ENCODE measurements at regions not wholly inside any gene's neighbourhood (a gene's known extent, or its start where the extent isn't known, plus 50 kb on each side); places are given as distances from the start of the nearest gene placed in this dataset.

DNA sequence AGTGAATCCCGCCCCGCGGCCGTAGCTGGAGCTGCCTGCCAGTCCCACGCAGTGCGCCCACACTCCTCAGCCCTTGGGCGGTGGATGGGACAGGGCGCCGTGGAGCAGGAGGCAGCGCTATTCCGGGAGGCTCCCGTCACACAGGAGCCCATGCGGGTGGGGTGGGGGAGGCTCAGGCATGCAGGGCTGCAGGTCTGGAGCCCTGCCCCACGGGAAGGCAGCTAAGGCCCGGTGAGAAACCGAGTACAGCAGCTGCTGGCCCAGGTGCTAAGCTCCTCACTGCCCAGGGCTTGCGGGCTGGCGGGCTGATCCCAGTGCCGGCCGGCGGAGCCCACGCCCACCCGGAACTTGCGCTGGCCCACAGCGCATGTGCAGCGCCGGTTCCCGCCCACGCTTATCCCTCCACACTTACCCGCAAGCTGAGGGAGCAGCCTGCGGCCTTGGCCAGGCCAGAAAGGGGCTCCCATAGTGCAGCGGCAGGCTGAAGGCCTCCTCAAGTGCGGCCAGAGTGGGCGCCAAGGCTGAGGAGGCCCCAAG is 1152.8 kb upstream of the CELF4 start:
- no peak for TF ChIP-seq JUND (IDR thresholded peaks at IDR 0.05; ENCODE audit: low read depth)
- peak in 1 of 2 experiments; percentile 31 for DNase-seq (ENCODE audit: low read depth in 1 of 2, low spot score in 1 of 2)
- in situ Hi-C loops (cut with HindIII; ENCODE audit: low pct_unique_long_range_greater_than_20kb, low sequenced_read_pairs), result no loop called here

DNA sequence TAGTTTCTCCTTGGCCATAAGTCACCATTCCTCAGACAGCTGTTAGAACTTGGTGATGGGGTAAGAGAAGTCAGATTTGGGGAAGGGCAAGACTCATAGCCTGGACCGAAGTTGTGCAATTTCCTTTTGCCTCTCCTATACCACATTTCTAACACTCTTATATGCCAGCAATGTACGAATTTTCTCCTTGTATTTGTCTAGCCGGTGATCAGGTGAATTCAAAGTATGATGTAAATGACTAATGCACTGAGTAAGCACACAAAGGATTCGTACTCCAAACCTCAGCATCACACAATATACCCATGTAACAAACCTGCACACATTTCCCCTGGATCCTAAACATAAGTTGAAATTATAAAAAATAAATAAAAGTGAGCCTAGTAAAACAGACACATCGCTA is 1143.5 kb upstream of the CELF4 start:
- no peak for DNase-seq (ENCODE audit: low read depth in 1 of 2, low spot score in 1 of 2)
- in situ Hi-C loops (cut with HindIII; ENCODE audit: low pct_unique_long_range_greater_than_20kb, low sequenced_read_pairs), result no loop called here
- TF ChIP-seq JUND (IDR thresholded peaks at IDR 0.05; ENCODE audit: low read depth), result no peak

DNA sequence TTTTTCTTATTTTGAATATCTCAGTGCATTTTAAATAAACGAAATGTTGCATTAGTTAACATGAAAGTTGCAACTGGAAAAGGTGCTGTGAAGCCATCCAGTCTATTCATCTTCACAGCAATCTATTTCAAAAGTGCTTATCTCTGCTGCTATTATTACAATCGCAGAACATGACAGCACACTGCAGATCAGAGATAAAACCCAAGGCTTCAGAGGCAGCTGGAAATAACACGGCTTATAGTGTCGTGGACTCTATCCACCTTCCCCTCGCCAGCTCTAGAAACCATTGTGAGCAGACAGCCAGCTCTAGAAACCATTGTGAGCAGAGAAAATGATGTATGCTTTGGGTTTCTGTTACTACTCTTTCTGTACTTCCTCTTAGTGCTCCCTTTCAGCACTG is 1140.8 kb upstream of the CELF4 start:
- in situ Hi-C loops (cut with HindIII; ENCODE audit: low pct_unique_long_range_greater_than_20kb, low sequenced_read_pairs), result no loop called here
- no peak for TF ChIP-seq JUND (IDR thresholded peaks at IDR 0.05; ENCODE audit: low read depth)
- DNase-seq (ENCODE audit: low read depth in 1 of 2, low spot score in 1 of 2), result no peak

DNA sequence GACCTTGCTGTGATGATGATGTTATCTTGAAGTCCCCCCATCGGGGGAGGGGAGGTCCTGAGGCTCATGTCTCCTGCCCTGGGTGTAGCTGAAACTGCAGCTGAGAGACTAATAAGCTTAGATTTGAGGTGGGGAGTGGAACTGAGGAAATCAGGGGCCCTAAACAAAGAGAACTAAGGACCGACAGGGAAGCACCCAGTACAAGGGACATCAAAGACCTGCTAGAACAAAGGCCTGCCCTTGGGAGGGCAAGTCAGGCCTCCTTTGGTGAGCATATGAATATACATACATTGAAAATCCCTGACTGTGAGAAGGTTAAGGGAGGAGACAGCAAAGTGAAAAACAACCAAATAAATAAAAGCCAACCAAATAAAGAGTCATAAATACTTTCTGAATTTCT is 1132.5 kb upstream of the CELF4 start:
- TF ChIP-seq JUND (IDR thresholded peaks at IDR 0.05; ENCODE audit: low read depth), result no peak
- DNase-seq (ENCODE audit: low read depth in 1 of 2, low spot score in 1 of 2), result no peak
- in situ Hi-C loops (cut with HindIII; ENCODE audit: low pct_unique_long_range_greater_than_20kb, low sequenced_read_pairs), result no loop called here

DNA sequence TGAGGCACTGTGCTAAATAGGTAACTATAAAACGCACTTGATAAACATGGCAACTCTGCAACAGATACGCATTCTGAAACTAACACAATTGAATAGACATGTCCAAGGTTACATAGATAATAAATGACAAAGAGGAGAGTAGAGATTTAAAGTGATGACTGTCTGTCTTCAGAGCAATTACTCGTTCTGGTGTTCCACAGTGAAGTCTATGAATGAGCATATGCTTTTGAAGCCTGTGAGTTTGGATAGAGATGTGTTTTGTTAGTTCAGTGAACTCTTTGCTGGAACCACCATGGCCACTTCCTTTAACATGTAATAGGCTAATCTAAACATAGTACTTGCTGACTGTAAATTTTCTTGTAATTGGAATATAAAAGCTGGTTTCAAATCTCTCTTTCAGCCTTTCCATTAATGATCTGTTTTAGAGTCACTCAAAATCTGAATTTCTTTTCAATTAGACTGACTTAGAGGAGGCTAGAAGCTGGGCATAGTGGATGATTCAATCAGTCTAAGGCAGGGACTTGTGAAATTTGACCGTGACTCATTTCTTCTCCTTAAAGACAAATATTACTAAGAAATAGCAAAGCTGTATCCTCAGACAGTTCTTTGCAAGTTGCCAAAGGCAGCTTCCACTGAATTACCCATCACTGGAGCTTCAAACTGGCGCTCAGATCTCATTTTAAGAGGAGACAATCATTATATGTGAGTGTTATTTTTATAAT is 1130.1 kb upstream of the CELF4 start:
- no peak for TF ChIP-seq JUND (IDR thresholded peaks at IDR 0.05; ENCODE audit: low read depth)
- no peak for DNase-seq (ENCODE audit: low read depth in 1 of 2, low spot score in 1 of 2)
- in situ Hi-C loops (cut with HindIII; ENCODE audit: low pct_unique_long_range_greater_than_20kb, low sequenced_read_pairs), result no loop called here

DNA sequence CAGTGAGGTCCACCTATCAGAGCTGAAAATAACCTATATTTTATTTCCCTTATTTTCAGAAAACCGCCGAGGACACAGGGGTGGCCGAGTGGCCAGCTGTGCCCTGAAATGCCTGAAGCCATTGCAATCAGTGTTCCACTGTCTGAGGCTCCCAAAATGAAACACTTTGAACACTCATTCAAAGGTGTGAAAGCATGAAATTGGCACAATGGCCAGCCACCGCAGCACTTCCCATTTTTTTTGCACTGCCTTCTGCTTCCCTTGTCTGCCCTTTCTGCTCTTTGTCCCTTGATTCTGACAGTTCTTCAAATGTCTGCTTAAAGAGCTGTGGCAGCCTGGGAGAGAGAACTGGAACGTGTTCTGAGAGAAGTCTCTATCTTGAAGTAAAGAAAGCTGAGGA is 1127.5 kb upstream of the CELF4 start:
- in situ Hi-C loops (cut with HindIII; ENCODE audit: low pct_unique_long_range_greater_than_20kb, low sequenced_read_pairs), result no loop called here
- DNase-seq (ENCODE audit: low read depth in 1 of 2, low spot score in 1 of 2), result no peak
- TF ChIP-seq JUND (IDR thresholded peaks at IDR 0.05; ENCODE audit: low read depth), result no peak

DNA sequence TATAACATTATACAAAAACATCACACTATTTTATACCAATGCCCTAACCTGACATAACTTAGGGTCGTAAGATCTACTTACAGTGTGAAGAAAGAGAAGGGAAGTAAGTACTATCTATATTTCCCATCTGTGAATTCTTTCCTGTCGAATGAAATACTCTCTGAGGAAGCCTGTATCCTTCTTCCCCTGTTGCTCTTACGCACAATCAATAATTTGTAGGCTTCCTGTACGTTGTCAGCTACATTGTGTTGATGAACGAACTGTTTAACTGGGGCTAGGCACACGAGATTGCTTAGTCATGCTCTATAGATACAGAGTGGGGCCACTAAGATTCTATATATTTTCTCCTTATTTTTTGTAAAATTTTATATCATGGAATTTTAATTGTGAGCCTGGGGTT is 1125.0 kb upstream of the CELF4 start:
- in situ Hi-C loops (cut with HindIII; ENCODE audit: low pct_unique_long_range_greater_than_20kb, low sequenced_read_pairs), result no loop called here
- no peak for TF ChIP-seq JUND (IDR thresholded peaks at IDR 0.05; ENCODE audit: low read depth)
- no peak for DNase-seq (ENCODE audit: low read depth in 1 of 2, low spot score in 1 of 2)

DNA sequence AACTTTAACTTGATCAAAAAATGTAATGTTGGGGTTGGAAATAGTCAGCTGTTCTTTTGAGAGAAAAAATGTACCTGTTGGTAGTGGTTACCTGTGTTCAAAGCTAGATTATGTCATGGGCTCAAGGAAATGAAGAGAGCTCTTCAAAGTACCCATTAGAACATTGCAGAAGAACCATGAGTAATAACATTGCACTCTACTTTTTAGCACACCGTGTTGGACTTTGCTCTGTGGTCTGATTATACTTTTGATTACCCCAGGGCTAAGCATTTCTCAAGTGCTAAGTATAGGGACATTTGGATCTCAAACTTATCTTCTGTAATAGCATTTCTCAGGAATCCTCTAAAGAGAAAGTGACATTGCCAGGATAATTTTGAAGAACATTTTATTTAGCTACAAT is 1122.8 kb upstream of the CELF4 start:
- no peak for TF ChIP-seq JUND (IDR thresholded peaks at IDR 0.05; ENCODE audit: low read depth)
- in situ Hi-C loops (cut with HindIII; ENCODE audit: low pct_unique_long_range_greater_than_20kb, low sequenced_read_pairs), result no loop called here
- no peak for DNase-seq (ENCODE audit: low read depth in 1 of 2, low spot score in 1 of 2)

DNA sequence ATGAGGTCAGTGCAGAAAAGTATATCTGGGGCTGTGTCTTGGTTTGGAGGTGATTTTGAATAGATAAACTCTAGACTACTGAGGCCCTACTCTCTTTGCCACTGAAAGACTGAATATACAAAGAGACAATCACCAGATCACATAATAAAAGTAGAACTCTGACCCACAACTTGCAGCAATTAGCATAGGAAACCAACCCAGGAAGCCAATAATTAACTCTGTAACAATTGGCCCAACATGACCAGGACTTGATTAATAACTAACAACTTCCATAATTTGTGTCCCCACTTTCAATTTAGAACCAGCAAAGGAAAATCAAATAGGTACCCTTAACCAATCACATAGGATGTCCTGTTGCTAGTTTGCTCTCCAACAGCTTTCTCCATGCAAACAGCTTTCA is 1104.9 kb upstream of the CELF4 start:
- TF ChIP-seq JUND (IDR thresholded peaks at IDR 0.05; ENCODE audit: low read depth), result no peak
- in situ Hi-C loops (cut with HindIII; ENCODE audit: low pct_unique_long_range_greater_than_20kb, low sequenced_read_pairs), result no loop called here
- DNase-seq (ENCODE audit: low read depth in 1 of 2, low spot score in 1 of 2), result no peak

DNA sequence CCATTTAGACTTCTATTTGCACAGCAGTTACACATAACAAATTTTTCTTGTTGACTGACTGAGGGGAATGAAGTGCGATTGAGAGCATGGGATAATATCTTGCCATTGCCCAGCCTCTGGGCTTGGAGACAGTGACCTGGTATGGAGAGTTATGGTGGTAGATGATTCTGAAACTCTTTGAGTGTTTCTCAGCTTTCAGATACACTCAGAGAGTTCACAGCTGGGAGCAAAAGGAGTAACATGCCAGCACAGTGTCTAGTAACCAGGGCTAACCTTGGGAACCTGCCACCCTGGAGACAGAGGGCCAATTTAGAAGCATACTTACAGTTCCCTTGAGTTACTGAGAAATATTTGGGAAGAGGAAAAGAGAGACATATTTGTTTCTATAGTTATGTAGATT is 1099.3 kb upstream of the CELF4 start:
- DNase-seq (ENCODE audit: low read depth in 1 of 2, low spot score in 1 of 2), result no peak
- in situ Hi-C loops (cut with HindIII; ENCODE audit: low pct_unique_long_range_greater_than_20kb, low sequenced_read_pairs), result no loop called here
- no peak for TF ChIP-seq JUND (IDR thresholded peaks at IDR 0.05; ENCODE audit: low read depth)

DNA sequence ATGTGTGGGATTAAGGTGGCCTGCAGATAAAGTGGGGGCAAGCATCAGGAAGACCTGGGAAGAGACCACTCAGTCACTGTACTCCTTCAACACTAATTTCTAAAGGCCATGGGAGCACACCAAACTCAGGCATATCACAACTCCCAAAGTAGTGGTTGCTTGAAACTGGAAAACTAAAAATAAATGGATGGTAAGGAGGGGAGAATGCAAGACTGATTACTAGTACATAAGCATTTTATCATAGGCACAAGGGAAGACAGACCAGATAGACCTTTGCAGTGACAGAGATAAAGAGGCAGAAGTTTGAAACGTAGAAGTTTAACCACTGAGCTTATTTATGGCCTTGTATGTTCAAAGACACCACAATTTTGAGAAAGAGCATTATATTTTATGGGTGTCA is 1098.1 kb upstream of the CELF4 start:
- TF ChIP-seq JUND (IDR thresholded peaks at IDR 0.05; ENCODE audit: low read depth), result no peak
- in situ Hi-C loops (cut with HindIII; ENCODE audit: low pct_unique_long_range_greater_than_20kb, low sequenced_read_pairs), result no loop called here
- no peak for DNase-seq (ENCODE audit: low read depth in 1 of 2, low spot score in 1 of 2)

DNA sequence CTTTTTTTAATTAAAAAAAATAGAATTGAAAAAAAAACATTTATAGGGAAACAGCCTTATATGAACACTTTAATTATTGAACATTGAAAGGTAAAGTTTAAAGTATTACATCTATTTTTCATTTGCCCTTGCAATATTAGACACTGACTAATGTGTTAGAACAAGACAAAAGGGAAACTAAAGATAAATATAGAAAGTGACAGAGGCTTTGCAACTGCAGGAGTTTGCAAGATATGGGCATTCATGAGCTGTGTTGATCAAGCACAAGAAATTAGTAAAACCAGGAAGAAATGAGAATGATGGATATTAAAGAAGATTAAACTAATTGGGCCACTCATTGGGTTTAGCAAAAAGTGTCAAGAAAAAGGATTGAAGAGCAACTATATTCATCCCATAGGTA is 1097.7 kb upstream of the CELF4 start:
- in situ Hi-C loops (cut with HindIII; ENCODE audit: low pct_unique_long_range_greater_than_20kb, low sequenced_read_pairs), result no loop called here
- DNase-seq (ENCODE audit: low read depth in 1 of 2, low spot score in 1 of 2), result no peak
- no peak for TF ChIP-seq JUND (IDR thresholded peaks at IDR 0.05; ENCODE audit: low read depth)

DNA sequence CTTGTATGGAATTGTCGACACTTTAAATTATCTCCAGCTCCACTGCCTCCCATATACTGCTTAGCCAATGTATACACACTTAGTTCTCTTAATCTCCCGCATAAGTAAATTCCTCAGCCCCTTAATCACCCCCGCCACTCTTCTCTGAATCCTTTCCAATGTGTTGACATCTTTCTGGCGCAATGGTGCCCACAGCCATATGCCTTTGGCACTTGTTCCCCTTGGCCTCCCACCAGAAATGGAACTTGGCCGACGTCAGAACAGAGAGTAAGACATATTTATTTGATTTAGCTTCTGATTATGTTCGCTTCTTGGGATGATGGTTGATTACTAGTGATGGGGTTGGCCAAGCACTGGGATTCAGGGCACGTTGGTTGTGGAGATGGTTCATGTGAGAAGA is 1089.3 kb upstream of the CELF4 start:
- no peak for TF ChIP-seq JUND (IDR thresholded peaks at IDR 0.05; ENCODE audit: low read depth)
- no peak for DNase-seq (ENCODE audit: low read depth in 1 of 2, low spot score in 1 of 2)
- in situ Hi-C loops (cut with HindIII; ENCODE audit: low pct_unique_long_range_greater_than_20kb, low sequenced_read_pairs), result no loop called here

DNA sequence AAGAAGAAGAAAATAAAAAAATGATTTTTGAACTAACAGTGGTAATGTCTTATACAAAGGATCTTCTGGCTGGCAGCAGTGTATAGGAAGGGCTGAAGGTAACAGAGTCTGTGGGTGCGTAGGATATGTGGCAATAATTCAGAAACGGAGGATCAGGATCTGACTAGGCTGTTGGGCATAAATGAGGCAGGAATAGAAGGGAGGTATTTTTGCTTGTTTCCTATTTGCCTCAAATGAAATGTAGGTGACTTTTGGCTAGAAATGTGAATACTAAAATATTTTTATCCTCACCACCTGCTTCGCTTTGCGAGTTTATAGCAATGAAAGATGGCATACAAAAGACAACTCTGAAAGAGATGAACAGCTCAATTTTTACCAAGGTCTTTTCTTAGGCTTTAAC is 1086.1 kb upstream of the CELF4 start:
- in situ Hi-C loops (cut with HindIII; ENCODE audit: low pct_unique_long_range_greater_than_20kb, low sequenced_read_pairs), result no loop called here
- TF ChIP-seq JUND (IDR thresholded peaks at IDR 0.05; ENCODE audit: low read depth), result no peak
- no peak for DNase-seq (ENCODE audit: low read depth in 1 of 2, low spot score in 1 of 2)

Measured in T47D (cell line).